ENCODE measurements at regions not wholly inside any gene's neighbourhood (a gene's known extent, or its start where the extent isn't known, plus 50 kb on each side); places are given as distances from the start of the nearest gene placed in this dataset.

DNA sequence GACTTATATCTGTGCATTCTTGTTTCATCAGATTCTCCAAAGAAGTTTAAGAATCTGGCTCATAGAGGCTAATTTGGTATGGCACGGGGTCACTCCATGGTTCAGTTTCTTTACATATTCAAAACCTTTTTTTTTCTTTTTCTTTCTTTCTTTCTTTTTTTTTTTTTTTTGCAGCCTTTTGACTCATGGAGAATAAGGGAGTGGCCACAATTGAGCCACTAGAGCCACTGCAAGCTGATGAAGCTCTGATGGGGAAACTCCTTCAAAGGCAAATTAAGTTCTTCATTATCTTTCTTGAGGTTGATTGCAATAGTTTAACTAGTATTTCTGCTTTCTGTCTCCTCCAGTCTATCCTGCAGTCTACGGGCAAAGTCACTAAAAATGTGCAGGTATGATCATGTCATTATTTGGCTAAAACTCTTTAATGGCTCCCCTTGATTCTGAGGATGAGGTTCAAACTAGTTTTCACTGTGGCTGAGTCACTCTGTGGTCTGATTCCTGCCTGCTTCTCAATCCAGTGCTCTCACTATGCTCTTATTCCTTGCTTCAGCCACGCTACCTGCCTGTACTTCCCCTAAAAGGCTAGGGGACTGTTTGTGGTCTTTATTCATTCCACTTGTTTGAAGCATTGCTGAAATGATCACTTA is 93.5 kb upstream of the RIOK2 start:
- TF ChIP-seq, protein P1, sequence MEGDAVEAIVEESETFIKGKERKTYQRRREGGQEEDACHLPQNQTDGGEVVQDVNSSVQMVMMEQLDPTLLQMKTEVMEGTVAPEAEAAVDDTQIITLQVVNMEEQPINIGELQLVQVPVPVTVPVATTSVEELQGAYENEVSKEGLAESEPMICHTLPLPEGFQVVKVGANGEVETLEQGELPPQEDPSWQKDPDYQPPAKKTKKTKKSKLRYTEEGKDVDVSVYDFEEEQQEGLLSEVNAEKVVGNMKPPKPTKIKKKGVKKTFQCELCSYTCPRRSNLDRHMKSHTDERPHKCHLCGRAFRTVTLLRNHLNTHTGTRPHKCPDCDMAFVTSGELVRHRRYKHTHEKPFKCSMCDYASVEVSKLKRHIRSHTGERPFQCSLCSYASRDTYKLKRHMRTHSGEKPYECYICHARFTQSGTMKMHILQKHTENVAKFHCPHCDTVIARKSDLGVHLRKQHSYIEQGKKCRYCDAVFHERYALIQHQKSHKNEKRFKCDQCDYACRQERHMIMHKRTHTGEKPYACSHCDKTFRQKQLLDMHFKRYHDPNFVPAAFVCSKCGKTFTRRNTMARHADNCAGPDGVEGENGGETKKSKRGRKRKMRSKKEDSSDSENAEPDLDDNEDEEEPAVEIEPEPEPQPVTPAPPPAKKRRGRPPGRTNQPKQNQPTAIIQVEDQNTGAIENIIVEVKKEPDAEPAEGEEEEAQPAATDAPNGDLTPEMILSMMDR (IDR thresholded peaks at IDR 0.05), result no peak
- no peak for TF ChIP-seq EZH2 (IDR thresholded peaks at IDR 0.05; ENCODE audit: borderline replicate concordance, insufficient read depth, low read depth, low read length, poor library complexity, severe bottlenecking)
